GM12864 (cell line): ENCODE measurements at regions not wholly inside any gene's neighbourhood (a gene's known extent, or its start where the extent isn't known, plus 50 kb on each side); places are given as distances from the start of the nearest gene placed in this dataset.

Source experiments
- DNase-seq: peaks from one replicate; pipeline ENCODE4 v3.0.0-alpha.2; 2011; ENCODE audit warnings: low read depth
- H3K4me3 ChIP-seq: 2 replicates; pipeline ENCODE4 v1.5.1; 2011; ENCODE audit warnings: mild to moderate bottlenecking, low read depth, low read length, control low read depth
- CTCF ChIP-seq: IDR thresholded peaks from 2 replicates; pipeline ENCODE4 v1.5.1; 2011; ENCODE audit warnings: low read depth, mild to moderate bottlenecking, moderate library complexity, low read length, control low read depth, inconsistent platforms; ENCODE audit errors: missing control alignments

GRCh38 chr12:92473564-92473963 is 229.2 kb upstream of the PLEKHG7 start:
- DNase-seq, result no peak
- H3K4me3 ChIP-seq, result no peak overlapping the region
- no peak for TF ChIP-seq CTCF

- no peak overlapping the region for H3K4me3 ChIP-seq
- no peak for DNase-seq
- no peak for TF ChIP-seq CTCF
Measured at GRCh38 chr12:92472201-92472600, 230.6 kb upstream of the PLEKHG7 start.

GRCh38 chr12:92471551-92471950 is 231.2 kb upstream of the PLEKHG7 start:
- no peak overlapping the region for H3K4me3 ChIP-seq
- peak; percentile 77 for DNase-seq
- TF ChIP-seq CTCF, result no peak

GRCh38 chr12:92470608-92471021 is 232.2 kb upstream of the PLEKHG7 start:
- TF ChIP-seq CTCF, result no peak
- H3K4me3 ChIP-seq, result no peak overlapping the region
- DNase-seq, result peak; percentile 70

- DNase-seq, result no peak
- H3K4me3 ChIP-seq, result no peak overlapping the region
- no peak for TF ChIP-seq CTCF
Measured at GRCh38 chr12:92469837-92470236, 233.0 kb upstream of the PLEKHG7 start.

- DNase-seq, result no peak
- no peak for TF ChIP-seq CTCF
- peak overlapping the region; percentile 66 for H3K4me3 ChIP-seq
Measured at GRCh38 chr12:92468358-92469020, 234.3 kb upstream of the PLEKHG7 start.

- TF ChIP-seq CTCF, result no peak
- DNase-seq, result no peak
- H3K4me3 ChIP-seq, result peak overlapping the region; percentile 66
Measured at GRCh38 chr12:92467886-92468285, 234.9 kb upstream of the PLEKHG7 start.
